OCI-M2 (cell line): ENCODE measurements at regions not wholly inside any gene's neighbourhood (a gene's known extent, or its start where the extent isn't known, plus 50 kb on each side); places are given as distances from the start of the nearest gene placed in this dataset.
"Not testable (repeated sequence)": the region's sequence is repeated elsewhere in the genome, so short reads cannot be mapped to it uniquely, and the experiment has no call there.

Experiments used
- DNase-seq: peaks from one replicate; lab custom pipeline; 2025; ENCODE audit not compliant: unreplicated experiment; lab: John Stamatoyannopoulos, UW

DNA sequence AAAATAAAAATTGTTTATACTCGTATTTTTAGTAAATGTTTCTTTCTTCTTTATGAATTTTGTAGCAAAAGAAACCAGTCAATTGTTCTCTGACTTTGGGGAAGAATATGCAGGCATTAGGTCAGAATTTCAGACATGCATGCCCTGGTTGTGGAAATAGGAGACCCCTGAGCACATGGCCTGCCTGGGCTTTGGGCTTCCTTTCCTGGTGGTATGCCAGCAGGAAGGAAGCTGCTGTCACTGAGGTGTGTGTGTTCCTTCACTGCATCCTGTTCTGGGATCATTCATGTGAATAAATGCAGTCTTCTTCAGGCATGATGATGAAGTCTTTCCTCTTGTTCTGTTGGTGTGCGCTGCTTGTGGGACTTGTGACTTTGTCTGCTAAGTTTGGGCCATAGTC lies 920.2 kb upstream of the VRK2 start:
- DNase-seq: no peak

DNA sequence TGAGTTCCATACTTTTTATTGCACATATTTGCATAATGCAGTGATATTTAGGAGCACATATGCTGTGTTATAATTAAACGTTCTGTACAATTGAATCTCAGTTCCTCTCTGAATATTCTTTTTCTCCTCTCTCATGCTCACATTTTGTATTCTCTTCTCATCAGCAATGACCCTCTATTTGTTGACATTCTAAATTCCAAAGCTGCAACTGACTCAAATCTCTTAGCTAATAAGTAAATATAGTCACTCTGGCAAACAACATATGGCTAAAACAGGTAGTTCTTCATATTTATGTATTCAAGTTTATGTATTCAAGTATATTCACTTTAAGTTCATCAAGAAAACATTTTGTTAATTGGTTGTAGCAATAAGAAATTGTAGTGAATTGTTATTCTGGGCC lies 907.4 kb upstream of the VRK2 start:
- DNase-seq: no peak

GRCh38 chr2:57141269-57141668 lies 905.3 kb upstream of the VRK2 start:
- DNase-seq: no peak

DNA sequence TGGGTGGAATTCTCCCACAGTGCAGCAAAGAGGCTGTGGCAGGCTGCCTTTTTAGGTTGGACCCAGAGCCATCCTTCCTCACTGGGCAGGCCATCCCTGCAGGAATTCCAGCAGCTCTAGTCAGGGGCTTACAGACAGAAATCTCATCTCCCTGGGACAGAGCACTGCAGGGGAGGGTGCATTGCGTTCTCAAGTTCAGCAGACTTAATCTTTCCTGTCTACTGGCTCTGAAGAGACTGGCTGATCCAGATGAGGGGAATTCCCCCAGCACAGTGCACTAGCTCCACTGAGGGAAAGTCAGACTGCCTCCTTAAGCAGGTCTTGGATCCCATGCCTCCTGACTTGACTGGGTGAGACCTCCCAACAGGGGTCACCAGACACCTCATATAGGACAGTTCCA lies 899.7 kb upstream of the VRK2 start:
- DNase-seq: no peak

GRCh38 chr2:57156231-57156924 lies 890.2 kb upstream of the VRK2 start:
- DNase-seq: no peak

DNA sequence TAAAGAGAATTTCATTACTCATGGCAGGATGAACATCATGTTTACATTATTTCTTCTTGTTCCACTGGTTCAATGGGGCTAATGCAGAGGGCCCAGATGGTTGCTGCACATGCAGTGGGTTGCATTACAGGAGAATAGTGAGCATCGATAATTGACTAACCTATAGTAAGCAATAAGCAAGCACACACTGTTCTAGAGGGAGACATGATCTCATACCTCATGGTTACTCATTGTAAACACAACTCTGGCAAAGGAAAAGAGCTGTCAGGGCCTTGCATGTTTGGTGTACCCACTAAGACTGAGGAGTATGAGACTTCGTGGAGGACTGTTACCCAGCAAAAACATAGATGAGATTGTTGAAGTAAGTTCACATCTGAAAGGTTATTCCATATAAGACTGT lies 885.6 kb upstream of the VRK2 start:
- no peak for DNase-seq

GRCh38 chr2:57177176-57177575 lies 869.4 kb upstream of the VRK2 start:
- no peak for DNase-seq

GRCh38 chr2:57180042-57180567 lies 866.5 kb upstream of the VRK2 start:
- DNase-seq: no peak

GRCh38 chr2:57180678-57181077 lies 865.9 kb upstream of the VRK2 start:
- no peak for DNase-seq

GRCh38 chr2:57181315-57182038 lies 865.1 kb upstream of the VRK2 start:
- no peak for DNase-seq

DNA sequence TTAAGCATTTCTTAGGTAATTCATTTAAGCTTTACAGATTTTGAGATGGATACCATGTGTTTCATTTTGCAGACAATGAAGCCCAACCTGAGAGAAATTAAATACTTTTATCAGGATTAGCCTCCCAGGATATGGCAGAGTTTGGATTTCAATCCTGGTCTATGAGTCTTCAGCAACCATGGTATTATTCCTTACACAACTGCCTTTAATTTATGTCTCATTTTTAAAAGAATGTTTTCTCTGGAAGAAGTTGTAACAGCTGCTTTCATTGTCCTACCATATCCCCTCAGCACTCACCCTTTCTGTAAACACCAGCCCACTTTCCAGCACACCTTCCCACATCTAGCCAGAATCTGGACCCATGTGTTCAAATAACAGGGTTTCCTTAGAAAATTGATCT lies 863.7 kb upstream of the VRK2 start:
- no peak for DNase-seq

- DNase-seq: no peak
Observed at GRCh38 chr2:57185568-57185967, 861.0 kb upstream of the VRK2 start.

- DNase-seq: no peak
Observed at GRCh38 chr2:57190007-57190406, 856.6 kb upstream of the VRK2 start.

DNA sequence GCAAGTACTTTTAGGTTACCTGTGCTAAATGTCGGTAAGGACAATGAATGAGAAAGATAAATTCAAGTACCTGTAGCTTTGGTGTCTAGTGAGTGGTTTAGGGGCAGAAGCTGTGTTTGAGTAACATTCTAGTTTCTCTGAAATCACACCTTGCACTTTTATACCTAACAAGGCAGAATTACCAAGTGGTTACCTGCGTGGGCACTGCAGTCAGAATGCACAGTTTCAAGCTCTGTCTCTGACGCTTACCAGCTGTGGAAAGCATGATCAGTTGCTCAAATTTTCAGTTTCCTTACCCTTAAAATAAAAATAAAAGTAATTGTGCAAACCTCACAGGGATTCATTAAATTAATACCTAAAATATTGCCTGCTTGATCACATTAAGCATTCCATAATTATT lies 846.9 kb upstream of the VRK2 start:
- no peak for DNase-seq

- no peak for DNase-seq
Observed at GRCh38 chr2:57204364-57204763, 842.2 kb upstream of the VRK2 start.

- no peak for DNase-seq
Observed at GRCh38 chr2:57205241-57205640, 841.4 kb upstream of the VRK2 start.

DNA sequence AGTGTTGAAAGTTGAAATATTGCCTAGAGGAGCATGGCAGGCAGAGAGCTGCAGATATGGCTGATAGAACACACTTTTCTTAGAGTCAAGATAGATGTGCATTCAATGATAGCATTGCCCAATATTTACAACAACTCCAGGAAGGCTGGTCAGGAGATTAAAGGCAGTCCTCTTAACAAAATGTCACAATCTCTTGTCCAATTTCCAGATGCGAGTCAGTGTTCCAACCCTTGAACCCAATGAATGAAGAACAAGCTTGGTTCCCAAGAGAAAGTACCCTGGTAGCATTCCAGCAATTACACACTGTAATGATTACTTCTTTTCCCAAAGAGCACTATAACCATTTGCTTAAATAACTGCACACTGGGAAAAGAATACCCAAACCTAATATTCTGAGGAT lies 839.4 kb upstream of the VRK2 start:
- no peak for DNase-seq

DNA sequence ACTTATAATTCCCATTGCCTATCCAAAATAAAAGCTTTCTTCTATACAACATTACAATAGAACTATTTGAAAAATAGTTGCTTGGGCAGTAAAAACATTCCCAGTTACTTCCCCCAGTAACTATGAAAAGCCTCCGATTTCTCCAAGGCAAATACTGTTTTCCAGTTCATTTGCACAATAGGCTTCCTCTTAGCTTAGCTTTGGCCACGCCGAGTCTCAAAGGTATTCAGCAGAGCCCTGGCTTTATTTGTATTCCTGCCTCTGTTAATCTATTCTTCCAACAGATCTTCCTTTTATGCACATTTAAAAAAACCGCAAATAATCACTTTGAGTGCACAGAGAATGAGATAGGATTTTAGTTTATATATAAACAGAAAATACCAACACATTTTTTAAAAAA lies 836.8 kb upstream of the VRK2 start:
- DNase-seq: no peak

GRCh38 chr2:57210855-57211254 lies 835.8 kb upstream of the VRK2 start:
- no peak for DNase-seq

- no peak for DNase-seq
Observed at GRCh38 chr2:57217013-57217412, 829.6 kb upstream of the VRK2 start.

DNA sequence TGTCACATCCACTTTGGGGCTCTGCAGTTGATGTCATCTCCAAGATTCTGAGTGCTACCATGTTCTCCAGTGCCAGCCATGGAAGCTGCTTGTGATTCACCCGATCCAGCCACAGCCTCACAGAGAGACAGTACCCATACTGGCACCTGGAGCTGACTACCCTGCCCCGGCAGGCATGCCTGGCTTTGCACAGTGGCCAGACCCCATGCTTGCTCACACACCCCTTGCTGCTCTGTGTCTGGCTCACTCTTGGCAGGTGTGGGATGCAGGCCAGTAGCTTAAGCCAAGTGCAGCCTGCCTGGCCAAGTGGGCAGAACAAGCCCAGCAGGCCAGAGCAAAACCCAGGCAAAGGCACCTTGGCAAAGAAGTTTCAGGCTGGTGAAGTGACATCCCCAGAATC lies 828.4 kb upstream of the VRK2 start:
- DNase-seq: no peak

DNA sequence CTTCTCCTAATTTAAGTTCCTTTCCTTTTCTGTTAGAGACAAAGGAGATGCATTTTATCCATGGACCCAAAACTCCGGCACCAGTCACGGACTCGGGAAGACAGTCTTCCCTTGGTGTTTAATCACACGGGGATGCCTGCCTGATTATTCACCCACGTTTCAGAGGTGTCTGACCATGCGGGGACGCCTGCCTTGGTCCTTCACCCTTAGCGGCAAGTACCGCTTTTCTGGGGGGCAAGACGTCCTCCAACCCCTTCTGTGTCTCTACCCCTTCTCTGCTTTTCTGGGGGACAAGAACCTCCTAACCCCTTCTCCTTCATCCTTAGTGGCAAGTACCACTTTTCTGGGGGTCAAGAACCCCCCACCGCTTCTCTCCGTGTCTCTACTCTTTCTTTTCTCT lies 816.9 kb upstream of the VRK2 start:
- not testable (repeated sequence) for DNase-seq

- not testable (repeated sequence) for DNase-seq
Observed at GRCh38 chr2:57232341-57232740, 814.3 kb upstream of the VRK2 start.
